ENCODE measurements at regions not wholly inside any gene's neighbourhood (a gene's known extent, or its start where the extent isn't known, plus 50 kb on each side); places are given as distances from the start of the nearest gene placed in this dataset.

GRCh38 chr2:207289295-207290018 lies 123.7 kb upstream of the KLF7 start:
- Histone ChIP-seq H3K4me1 (ENCODE audit: insufficient read depth, low read length, poor library complexity, severe bottlenecking) (peaks cover 22% of the 10 kb centered on the region), H3K4me2 (ENCODE audit: low read depth, low read length, poor library complexity, severe bottlenecking) (no peak overlapping the region), H2AFZ (ENCODE audit: low read length) (no peak overlapping the region), H4K20me1 (ENCODE audit: insufficient read depth, low read length, poor library complexity, severe bottlenecking) (no peaks in the 10 kb centered on the region), H3K27me3 (ENCODE audit: insufficient read depth, low read length, poor library complexity, severe bottlenecking) (no peaks in the 10 kb centered on the region), H3F3A (ENCODE audit: low read depth) (no peaks in the 10 kb centered on the region; the same call in 1 of the 2 replicates), H3K9me2 (replicated peaks; ENCODE audit: low read depth, low read length) (no peaks in the 10 kb centered on the region), H3K79me2 (ENCODE audit: insufficient read depth, low read length) (no peaks in the 10 kb centered on the region), H3K4me3 (ENCODE audit: low read length, poor library complexity, severe bottlenecking) (no peak overlapping the region), H3K9me3 (ENCODE audit: insufficient read depth, low read depth, low read length) (no peaks in the 10 kb centered on the region), H3K9ac (ENCODE audit: low read depth, low read length, poor library complexity, severe bottlenecking) (no peak overlapping the region), H3K36me3 (ENCODE audit: insufficient read depth, low read length) (no peaks in the 10 kb centered on the region)
- TF ChIP-seq EZH2phosphoT487 (IDR thresholded peaks at IDR 0.05; ENCODE audit: borderline replicate concordance) (no peak), CTCF (conservative IDR thresholded peaks at IDR 0.05; ENCODE audit: low read length) (no peak)

GRCh38 chr2:207290833-207291624 lies 125.3 kb upstream of the KLF7 start:
- Histone ChIP-seq H3K9me3 (ENCODE audit: insufficient read depth, low read depth, low read length) (no peaks in the 10 kb centered on the region), H3K4me3 (ENCODE audit: low read length, poor library complexity, severe bottlenecking) (no peak overlapping the region), H3K9ac (ENCODE audit: low read depth, low read length, poor library complexity, severe bottlenecking) (no peak overlapping the region), H3K27me3 (ENCODE audit: insufficient read depth, low read length, poor library complexity, severe bottlenecking) (no peaks in the 10 kb centered on the region), H3K9me2 (replicated peaks; ENCODE audit: low read depth, low read length) (no peaks in the 10 kb centered on the region), H4K20me1 (ENCODE audit: insufficient read depth, low read length, poor library complexity, severe bottlenecking) (no peaks in the 10 kb centered on the region), H3K4me2 (ENCODE audit: low read depth, low read length, poor library complexity, severe bottlenecking) (no peak overlapping the region), H3K36me3 (ENCODE audit: insufficient read depth, low read length) (no peaks in the 10 kb centered on the region), H2AFZ (ENCODE audit: low read length) (no peak overlapping the region), H3K79me2 (ENCODE audit: insufficient read depth, low read length) (no peaks in the 10 kb centered on the region), H3F3A (ENCODE audit: low read depth) (no peaks in the 10 kb centered on the region), H3K4me1 (ENCODE audit: insufficient read depth, low read length, poor library complexity, severe bottlenecking) (peaks cover 7% of the 10 kb centered on the region)
- no peak for TF ChIP-seq EZH2phosphoT487 (IDR thresholded peaks at IDR 0.05; ENCODE audit: borderline replicate concordance)
- TF ChIP-seq CTCF (conservative IDR thresholded peaks at IDR 0.05; ENCODE audit: low read length), result no peak

GRCh38 chr2:207291625-207292252 lies 126.0 kb upstream of the KLF7 start:
- Histone ChIP-seq H3K36me3 (ENCODE audit: insufficient read depth, low read length) (no peaks in the 10 kb centered on the region), H3K79me2 (ENCODE audit: insufficient read depth, low read length) (no peaks in the 10 kb centered on the region), H3K9me2 (replicated peaks; ENCODE audit: low read depth, low read length) (no peaks in the 10 kb centered on the region), H3K4me3 (ENCODE audit: low read length, poor library complexity, severe bottlenecking) (no peak overlapping the region), H2AFZ (ENCODE audit: low read length) (no peak overlapping the region), H4K20me1 (ENCODE audit: insufficient read depth, low read length, poor library complexity, severe bottlenecking) (no peaks in the 10 kb centered on the region), H3K4me2 (ENCODE audit: low read depth, low read length, poor library complexity, severe bottlenecking) (no peak overlapping the region), H3K4me1 (ENCODE audit: insufficient read depth, low read length, poor library complexity, severe bottlenecking) (no peaks in the 10 kb centered on the region), H3F3A (ENCODE audit: low read depth) (no peaks in the 10 kb centered on the region), H3K9ac (ENCODE audit: low read depth, low read length, poor library complexity, severe bottlenecking) (no peak overlapping the region), H3K27me3 (ENCODE audit: insufficient read depth, low read length, poor library complexity, severe bottlenecking) (no peaks in the 10 kb centered on the region), H3K9me3 (ENCODE audit: insufficient read depth, low read depth, low read length) (no peaks in the 10 kb centered on the region)
- TF ChIP-seq EZH2phosphoT487 (IDR thresholded peaks at IDR 0.05; ENCODE audit: borderline replicate concordance), result no peak

Data from Loucy (cell line).